PC-9 (cell line): ENCODE measurements at regions not wholly inside any gene's neighbourhood (a gene's known extent, or its start where the extent isn't known, plus 50 kb on each side); places are given as distances from the start of the nearest gene placed in this dataset.

Experiments
- BruUV-seq: library from RNA; stranded (reverse); fragments of 400-500 nt; replicated peaks from 2 replicates; lab custom pipeline; 2021; lab: Mats Ljungman, UMichigan
- CTCF ChIA-PET: fragments of 300-600 bp; sonication (Branson Sonifier 250); formaldehyde crosslinking; loops from one replicate; lab custom pipeline; 2022; ENCODE audit warnings: antibody characterized with exemption; lab: Charles Lee
- POLR2A ChIA-PET: fragments of 300-600 bp; sonication (Branson Sonifier 250); formaldehyde crosslinking; loops from one replicate; lab custom pipeline; 2022; ENCODE audit warnings: antibody characterized with exemption; ENCODE audit not compliant: unreplicated experiment; lab: Charles Lee
- DNase-seq, 2 experiments: peaks; one replicate each; pipeline versions ENCODE4 v3.0.0 to v3.0.0-alpha.2; 2015 to 2022; ENCODE audit warnings: mixed read lengths in 1 of 2
- H2AFZ ChIP-seq: fragments of 200-600 bp; sonication (generic); 2 replicates; pipeline ENCODE4 v1.8.1; 2017; ENCODE audit warnings: antibody characterized with exemption
- H3F3A ChIP-seq: fragments of 200-600 bp; sonication (generic); 2 replicates; pipeline ENCODE4 v1.8.1; 2017; ENCODE audit warnings: antibody characterized with exemption, mild to moderate bottlenecking, low read depth; ENCODE audit not compliant: insufficient read depth
- H3K27ac ChIP-seq: fragments of 200-600 bp; sonication (generic); 2 replicates; pipeline ENCODE4 v1.6.1; 2016; ENCODE audit warnings: mixed run types
- H3K27me3 ChIP-seq: fragments of 200-600 bp; sonication (generic); 2 replicates; pipeline ENCODE4 v1.6.1; 2016; ENCODE audit warnings: low read depth, mixed run types; ENCODE audit not compliant: insufficient read depth
- H3K36me3 ChIP-seq: fragments of 200-600 bp; sonication (generic); 2 replicates; pipeline ENCODE4 v1.6.1; 2016; ENCODE audit warnings: low read depth, mixed run types
- H3K4me1 ChIP-seq: fragments of 200-600 bp; sonication (generic); replicated peaks from 2 replicates; pipeline ENCODE4 v1.6.1; 2016; ENCODE audit warnings: mixed run types; ENCODE audit not compliant: insufficient read depth
- H3K4me2 ChIP-seq: fragments of 200-600 bp; sonication (generic); 2 replicates; pipeline ENCODE4 v1.6.1; 2017; ENCODE audit warnings: mixed run types
- H3K4me3 ChIP-seq: fragments of 200-600 bp; sonication (generic); 2 replicates; pipeline ENCODE4 v1.6.1; 2016; ENCODE audit warnings: mixed run types
- H3K79me2 ChIP-seq: fragments of 200-600 bp; sonication (generic); 2 replicates; pipeline ENCODE4 v1.6.1; 2017; ENCODE audit warnings: low read depth, mixed run types
- H3K9me2 ChIP-seq: fragments of 200-600 bp; sonication (generic); 2 replicates; pipeline ENCODE4 v1.8.1; 2017; ENCODE audit warnings: mild to moderate bottlenecking; ENCODE audit not compliant: insufficient read depth
- H3K9me3 ChIP-seq: fragments of 200-600 bp; sonication (generic); 2 replicates; pipeline ENCODE4 v1.8.1; 2016; ENCODE audit warnings: low read depth; ENCODE audit not compliant: insufficient read depth
- H4K20me1 ChIP-seq: fragments of 200-600 bp; sonication (generic); 2 replicates; pipeline ENCODE4 v1.8.1; 2017; ENCODE audit not compliant: insufficient read depth
- EZH2 ChIP-seq: fragments of 200-600 bp; sonication (generic); IDR thresholded peaks from 2 replicates; pipeline ENCODE4 v1.8.0; 2017; ENCODE audit warnings: antibody characterized with exemption, low read depth
- intact Hi-C: fragments of 100-400 bp; cut with micrococcal nuclease; formaldehyde crosslinking; loops from one replicate; pipeline ENCODE4 v1.10.0; 2022; ENCODE audit not compliant: unreplicated experiment
- TF ChIP-seq, protein P1 (sequence below): fragments of 200-600 bp; sonication (generic); conservative IDR thresholded peaks from 2 replicates; pipeline ENCODE4 v1.6.1; 2017; ENCODE audit warnings: mixed run types, antibody characterized with exemption, mild to moderate bottlenecking, moderate library complexity

DNA sequence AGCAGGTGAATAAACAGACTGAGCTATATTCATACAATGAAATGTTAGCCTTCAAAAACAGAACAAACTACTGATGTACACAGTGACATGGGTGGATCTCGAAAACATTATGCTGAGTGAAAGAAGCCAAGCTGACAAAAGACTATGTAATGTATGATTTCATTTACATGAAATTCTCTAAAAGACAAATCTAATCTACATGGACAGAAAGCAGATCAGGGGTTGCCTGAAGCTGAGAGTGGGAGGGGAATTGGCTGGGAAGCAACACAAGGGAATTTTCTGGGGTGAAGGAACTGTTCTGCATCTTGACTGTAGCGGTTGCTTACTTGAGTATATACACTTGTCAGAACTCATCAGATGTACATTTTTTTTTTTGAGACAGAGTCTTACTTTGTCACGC is 121.7 kb upstream of the SVIL start:
- Histone ChIP-seq H3F3A (peaks cover 25% of the 10 kb centered on the region), H3K9me3 (no peaks in the 10 kb centered on the region), H3K27ac (peak overlapping the region; percentile 86; the same call in 1 of the 2 replicates), H3K79me2 (no peaks in the 10 kb centered on the region), H3K27me3 (no peaks in the 10 kb centered on the region), H4K20me1 (no peaks in the 10 kb centered on the region), H3K36me3 (no peaks in the 10 kb centered on the region), H3K4me2 (peak overlapping the region; percentile 60; the same call in 1 of the 2 replicates), H3K9me2 (no peaks in the 10 kb centered on the region), H3K4me3 (no peak overlapping the region), H2AFZ (no peak overlapping the region), H3K4me1 (peaks cover 24% of the 10 kb centered on the region)
- POLR2A ChIA-PET, result interaction anchor here (0.5 kb wide), 1 partner anchor 179 kb away, joined by 3 read pairs; no protein-coding TSS in a partner anchor
- TF ChIP-seq, protein P1, sequence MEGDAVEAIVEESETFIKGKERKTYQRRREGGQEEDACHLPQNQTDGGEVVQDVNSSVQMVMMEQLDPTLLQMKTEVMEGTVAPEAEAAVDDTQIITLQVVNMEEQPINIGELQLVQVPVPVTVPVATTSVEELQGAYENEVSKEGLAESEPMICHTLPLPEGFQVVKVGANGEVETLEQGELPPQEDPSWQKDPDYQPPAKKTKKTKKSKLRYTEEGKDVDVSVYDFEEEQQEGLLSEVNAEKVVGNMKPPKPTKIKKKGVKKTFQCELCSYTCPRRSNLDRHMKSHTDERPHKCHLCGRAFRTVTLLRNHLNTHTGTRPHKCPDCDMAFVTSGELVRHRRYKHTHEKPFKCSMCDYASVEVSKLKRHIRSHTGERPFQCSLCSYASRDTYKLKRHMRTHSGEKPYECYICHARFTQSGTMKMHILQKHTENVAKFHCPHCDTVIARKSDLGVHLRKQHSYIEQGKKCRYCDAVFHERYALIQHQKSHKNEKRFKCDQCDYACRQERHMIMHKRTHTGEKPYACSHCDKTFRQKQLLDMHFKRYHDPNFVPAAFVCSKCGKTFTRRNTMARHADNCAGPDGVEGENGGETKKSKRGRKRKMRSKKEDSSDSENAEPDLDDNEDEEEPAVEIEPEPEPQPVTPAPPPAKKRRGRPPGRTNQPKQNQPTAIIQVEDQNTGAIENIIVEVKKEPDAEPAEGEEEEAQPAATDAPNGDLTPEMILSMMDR, result no peak
- no peak for TF ChIP-seq EZH2
- intact Hi-C loops, result loop anchor here (5.0 kb wide), 2 partner anchors 106 to 201 kb away; no protein-coding TSS in a partner anchor
- BruUV-seq, result no TSS peak
- DNase-seq, result no peak
- CTCF ChIA-PET, result no interaction called here

DNA sequence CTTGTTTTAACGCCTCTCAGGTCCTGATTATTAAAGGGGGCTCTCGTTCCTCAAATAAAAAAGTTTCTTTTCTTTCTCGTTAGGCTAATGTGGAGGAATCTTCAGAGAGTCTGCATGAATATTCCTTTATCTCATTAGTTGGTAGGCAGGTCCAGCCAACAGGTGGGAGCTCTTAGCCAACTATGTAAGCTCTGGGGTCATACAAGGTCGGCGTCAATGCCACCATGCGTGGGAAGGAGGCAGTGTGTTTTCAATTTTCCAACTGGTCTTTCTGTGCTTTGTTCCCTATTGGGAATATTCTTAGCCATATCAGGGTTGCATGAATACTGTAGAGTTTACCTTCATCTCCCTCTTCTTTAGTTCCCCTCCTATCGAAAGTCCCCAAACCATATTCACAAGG is 118.5 kb upstream of the SVIL start:
- ChIA-PET POLR2A (no interaction called here), CTCF (no interaction called here)
- Histone ChIP-seq H3K9me3 (no peaks in the 10 kb centered on the region), H3K4me2 (no peak overlapping the region), H3K27ac (no peak overlapping the region), H3K27me3 (no peaks in the 10 kb centered on the region), H2AFZ (no peak overlapping the region), H3F3A (peaks cover 23% of the 10 kb centered on the region), H3K9me2 (no peaks in the 10 kb centered on the region), H3K36me3 (no peaks in the 10 kb centered on the region), H3K4me1 (peaks cover 19% of the 10 kb centered on the region), H3K4me3 (no peak overlapping the region), H4K20me1 (no peaks in the 10 kb centered on the region), H3K79me2 (no peaks in the 10 kb centered on the region)
- BruUV-seq, result no TSS peak
- intact Hi-C loops, result no loop called here
- TF ChIP-seq EZH2, result no peak
- TF ChIP-seq, protein P1, result no peak
- DNase-seq, result no peak

DNA sequence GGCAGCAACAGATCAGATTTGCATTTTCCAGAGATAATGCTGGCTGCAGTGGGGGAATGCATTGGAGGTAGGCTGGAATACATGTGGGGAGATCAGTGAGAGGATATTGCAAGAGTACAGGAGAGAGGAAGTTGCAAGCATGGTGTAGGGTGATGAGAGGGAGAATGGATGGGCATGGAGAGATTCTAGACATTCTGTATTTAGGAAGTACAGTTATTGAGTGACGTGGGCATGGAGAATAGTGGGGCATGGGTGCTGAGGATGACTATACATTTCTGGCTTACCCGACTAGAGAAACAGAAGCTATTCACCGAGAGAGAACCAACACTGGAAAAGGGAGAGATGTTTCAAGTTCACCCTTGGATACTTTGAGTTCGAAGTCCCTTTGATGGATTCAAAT is 116.9 kb upstream of the SVIL start:
- Histone ChIP-seq H3F3A (peaks cover 8% of the 10 kb centered on the region; the same call in 1 of the 2 replicates), H3K27me3 (no peaks in the 10 kb centered on the region), H3K4me3 (no peak overlapping the region), H2AFZ (no peak overlapping the region), H3K27ac (no peak overlapping the region), H3K9me2 (no peaks in the 10 kb centered on the region), H4K20me1 (no peaks in the 10 kb centered on the region), H3K4me1 (peaks cover 4% of the 10 kb centered on the region), H3K36me3 (no peaks in the 10 kb centered on the region), H3K4me2 (no peak overlapping the region), H3K79me2 (no peaks in the 10 kb centered on the region), H3K9me3 (no peaks in the 10 kb centered on the region)
- CTCF ChIA-PET, result no interaction called here
- POLR2A ChIA-PET, result no interaction called here
- TF ChIP-seq, protein P1, result no peak
- no peak for TF ChIP-seq EZH2
- no TSS peak for BruUV-seq
- intact Hi-C loops, result no loop called here
- no peak for DNase-seq
